ENCODE measurements at regions not wholly inside any gene's neighbourhood (a gene's known extent, or its start where the extent isn't known, plus 50 kb on each side); places are given as distances from the start of the nearest gene placed in this dataset.

- Histone ChIP-seq H2AK5ac (ENCODE audit: insufficient read length, low read length) (no peak overlapping the region), H4K91ac (ENCODE audit: insufficient read length, low read depth, low read length) (no peak overlapping the region), H4K5ac (ENCODE audit: insufficient read length, low read depth, low read length) (no peak overlapping the region), H3K4ac (ENCODE audit: low read depth, low read length) (no peak overlapping the region), H2BK20ac (ENCODE audit: low read depth, low read length, poor library complexity, severe bottlenecking) (no peak overlapping the region), H2BK15ac (ENCODE audit: low read depth, low read length) (no peak overlapping the region), H4K20me1 (ENCODE audit: control insufficient read depth, insufficient read depth, insufficient read length) (no peaks in the 10 kb centered on the region), H3K4me2 (ENCODE audit: insufficient read depth, insufficient read length, low read length) (no peak overlapping the region), H3K27me3 (ENCODE audit: insufficient read depth, low read length) (no peaks in the 10 kb centered on the region; the same call in 1 of the 2 replicates), H3K14ac (ENCODE audit: insufficient read depth, low read length) (no peak overlapping the region), H3K23ac (ENCODE audit: insufficient read length, low read depth, low read length) (no peak overlapping the region), H3K79me1 (ENCODE audit: insufficient read depth, low read depth, low read length, poor library complexity, severe bottlenecking) (no peaks in the 10 kb centered on the region), H2BK5ac (ENCODE audit: insufficient read length, low read length) (no peak overlapping the region), H3K4me1 (ENCODE audit: insufficient read depth, low read length) (no peaks in the 10 kb centered on the region), H3K9me3 (ENCODE audit: control insufficient read depth, low read depth, low read length) (no peaks in the 10 kb centered on the region), H4K8ac (replicated peaks; ENCODE audit: insufficient read length, low read depth, low read length) (no peak overlapping the region), H2BK12ac (ENCODE audit: insufficient read length, low read depth, low read length) (no peak overlapping the region), H2BK120ac (ENCODE audit: low read depth, low read length, poor library complexity, severe bottlenecking) (no peak overlapping the region), H2AFZ (ENCODE audit: low read length) (no peak overlapping the region), H3K23me2 (ENCODE audit: insufficient read length, low read depth, low read length, poor library complexity, severe bottlenecking) (no peaks in the 10 kb centered on the region), H3K18ac (ENCODE audit: insufficient read length, low read depth, low read length) (no peak overlapping the region), H3K9ac (ENCODE audit: extremely low read depth, insufficient read length, low read length) (no peak overlapping the region), H3K27ac (ENCODE audit: insufficient read length, low read depth, low read length) (no peak overlapping the region), H3K79me2 (ENCODE audit: insufficient read depth, low read length) (no peaks in the 10 kb centered on the region), H3T11ph (ENCODE audit: low read length) (no peak overlapping the region), H3K56ac (ENCODE audit: insufficient read length, low read depth, low read length) (no peak overlapping the region)
- peaks cover 3% of the 10 kb centered on the region for H3K27me3 Mint-ChIP-seq (ENCODE audit: low read depth)
- H3K36me3 Mint-ChIP-seq (ENCODE audit: insufficient read depth in 1 of 3, low read depth in 3 of 3): no peaks in the 10 kb centered on the region
- no peak for DNase-seq
- no peaks in the 10 kb centered on the region for H3K4me1 Mint-ChIP-seq
- TF ChIP-seq CTCF (conservative IDR thresholded peaks at IDR 0.05): no peak
- H3K27ac Mint-ChIP-seq: no peak overlapping the region
- H3K9me3 Mint-ChIP-seq: peaks cover 0 to 3% of the 10 kb centered on the region in 2 experiments; a peak in 3 of 5 replicates
- WGBS (ENCODE audit: extremely low coverage, insufficient read length, low lambda C conversion rate): no CpG with 5 or more reads among the region's 2 CpGs
- H3K4me3 Mint-ChIP-seq: no peak overlapping the region
These were observed 321.5 kb upstream of the FAM78B start for GRCh38 chr1:166488327-166488726.

Data from H9 (cell line).